HFF-Myc (cell line): ENCODE measurements at regions not wholly inside any gene's neighbourhood (a gene's known extent, or its start where the extent isn't known, plus 50 kb on each side); places are given as distances from the start of the nearest gene placed in this dataset.
A peak's percentile ranks its signal among the peaks of the same experiment; 100 is the strongest.

ENCODE experiments used
- DNase-seq: peaks from one replicate; pipeline ENCODE4 v3.0.0-alpha.2; 2011; ENCODE audit warnings: low read depth; ENCODE audit errors: extremely low read depth
- H3K4me3 ChIP-seq: replicated peaks from 2 replicates; pipeline ENCODE4 v1.5.1; 2011; ENCODE audit warnings: low read depth, mild to moderate bottlenecking, control low read depth, low read length
- CTCF ChIP-seq: IDR thresholded peaks from 2 replicates; pipeline ENCODE4 v1.5.1; 2012; ENCODE audit warnings: mild to moderate bottlenecking, low read depth, low read length, control low read depth; ENCODE audit errors: missing control alignments

DNA sequence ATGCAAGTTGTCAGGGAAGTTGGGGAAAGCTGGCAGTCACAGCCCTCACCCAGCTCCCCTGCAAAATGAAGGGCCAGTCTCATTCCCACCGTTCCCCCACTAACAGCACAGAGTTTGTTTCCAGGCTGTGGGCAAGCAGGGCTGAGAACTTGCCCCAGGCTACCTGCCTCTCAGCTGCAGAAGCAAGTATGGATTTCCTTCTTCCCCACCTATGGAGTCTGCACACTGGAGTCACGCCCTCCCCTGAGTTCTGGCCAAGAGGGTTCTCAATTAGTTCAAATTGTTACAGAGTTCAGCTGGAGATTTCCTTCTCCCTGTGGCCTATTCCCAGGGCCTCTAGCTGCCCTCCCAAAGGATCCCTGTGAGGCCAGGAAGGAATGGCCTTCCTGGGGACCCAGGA is 90.1 kb upstream of the ATP11B start:
- no peak overlapping the region for H3K4me3 ChIP-seq
- no peak for DNase-seq
- TF ChIP-seq CTCF = no peak

GRCh38 chr3:182704926-182705325 is 88.4 kb upstream of the ATP11B start:
- no peak for DNase-seq
- no peak for TF ChIP-seq CTCF
- H3K4me3 ChIP-seq = no peak overlapping the region

- TF ChIP-seq CTCF = no peak
- DNase-seq = no peak
- no peak overlapping the region for H3K4me3 ChIP-seq
Observed at GRCh38 chr3:182708810-182709209, 84.5 kb upstream of the ATP11B start.

GRCh38 chr3:182709306-182709705 is 84.0 kb upstream of the ATP11B start:
- no peak for TF ChIP-seq CTCF
- H3K4me3 ChIP-seq = no peak overlapping the region
- DNase-seq = no peak

GRCh38 chr3:182710557-182711157 is 82.6 kb upstream of the ATP11B start:
- DNase-seq = no peak
- no peak overlapping the region for H3K4me3 ChIP-seq
- TF ChIP-seq CTCF = peak; percentile 58

DNA sequence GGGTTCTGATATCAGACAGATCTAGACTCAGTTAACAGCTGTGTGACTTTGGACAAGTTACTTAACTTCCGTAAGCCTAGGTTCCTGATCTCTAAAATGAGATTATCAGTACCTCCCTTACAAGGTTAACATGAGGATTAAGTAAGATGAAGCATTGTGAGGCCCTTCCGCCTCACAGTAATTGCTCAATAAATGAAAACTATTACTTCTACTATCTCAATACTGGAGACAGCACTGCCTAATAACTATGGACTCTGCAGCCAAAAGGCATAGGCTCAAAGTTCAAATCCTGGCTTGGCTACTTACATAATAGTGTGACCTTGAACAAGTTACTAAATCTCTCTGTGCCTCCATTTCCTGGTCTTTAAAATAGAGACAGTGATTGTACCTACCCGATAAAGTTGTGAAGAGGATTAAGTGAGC is 82.0 kb upstream of the ATP11B start:
- TF ChIP-seq CTCF = no peak
- no peak for DNase-seq
- no peak overlapping the region for H3K4me3 ChIP-seq

- H3K4me3 ChIP-seq = no peak overlapping the region
- DNase-seq = no peak
- no peak for TF ChIP-seq CTCF
Observed at GRCh38 chr3:182711853-182712252, 81.5 kb upstream of the ATP11B start.
